ENCODE measurements at regions not wholly inside any gene's neighbourhood (a gene's known extent, or its start where the extent isn't known, plus 50 kb on each side); places are given as distances from the start of the nearest gene placed in this dataset.

DNA sequence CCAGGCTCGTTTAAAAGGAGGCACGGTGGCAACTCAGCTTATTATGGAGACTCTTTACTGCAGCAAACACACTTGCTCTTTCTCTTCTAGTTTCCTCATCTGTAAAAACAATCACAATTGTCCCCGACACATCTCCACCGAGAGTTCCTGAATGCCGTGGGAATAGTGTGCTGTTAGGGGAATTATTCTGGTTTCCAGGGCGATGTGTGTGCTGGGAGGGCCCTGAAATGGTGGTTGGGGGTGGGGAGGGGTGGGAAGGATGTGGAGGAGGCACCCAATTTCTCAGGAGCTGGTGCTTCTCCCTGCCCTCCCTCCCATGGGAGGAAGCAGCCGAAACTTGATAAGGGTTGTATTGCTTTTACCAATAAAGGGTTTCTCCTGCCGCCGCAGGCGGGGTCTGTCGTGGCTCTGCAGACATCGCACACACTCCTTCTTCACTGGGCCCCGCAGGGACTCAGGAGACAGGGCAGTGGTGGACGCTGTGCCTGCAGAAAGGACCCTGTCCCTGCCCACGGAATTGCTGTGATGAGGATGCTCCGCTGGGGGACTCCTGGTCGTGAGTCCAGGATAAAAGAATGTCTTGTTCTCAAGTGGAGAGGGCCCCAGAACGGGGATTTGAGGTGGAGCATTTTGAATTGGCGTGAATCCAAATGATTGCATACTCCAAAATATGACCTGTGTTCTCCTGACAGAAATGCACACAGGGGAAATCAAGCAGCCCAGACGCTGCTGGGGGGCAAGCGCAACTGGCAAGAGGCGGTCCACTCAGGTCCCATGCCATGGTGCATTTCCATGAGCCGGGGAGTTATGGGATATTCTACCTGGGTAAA lies 119.2 kb downstream of the ACKR3 start:
- 0% methylated on average over 20 of the region's 23 CpGs for WGBS (ENCODE audit: insufficient coverage, low coverage, missing lambda C conversion rate)
- Histone ChIP-seq H3K4me3 (no peak overlapping the region), H3K9me1 (ENCODE audit: control insufficient read depth, insufficient read depth, low read length) (no peaks in the 10 kb centered on the region), H3K9ac (ENCODE audit: insufficient read depth in 1 of 2, low read depth in 2 of 2, low read length in 2 of 2) (no peak overlapping the region), H3K4me1 (replicated peaks in 1 of 2; ENCODE audit: control insufficient read depth in 2 of 2, insufficient read depth in 2 of 2, low read length in 2 of 2) (no peaks in the 10 kb centered on the region), H3K27me3 (ENCODE audit: control insufficient read depth in 2 of 2, insufficient read depth in 2 of 2, low read length in 2 of 2) (peaks cover 0 to 8% of the 10 kb centered on the region in 2 experiments; a peak in 2 of 5 replicates), H3K79me2 (ENCODE audit: control insufficient read depth, insufficient read depth, low read length) (no peaks in the 10 kb centered on the region), H3K4me2 (ENCODE audit: insufficient read depth, low read length) (no peak overlapping the region), H4K20me1 (replicated peaks; ENCODE audit: control insufficient read depth, insufficient read depth, low read length) (no peaks in the 10 kb centered on the region; the same call in 1 of the 2 replicates), H2AFZ (ENCODE audit: low read depth, low read length) (no peak overlapping the region), H3K9me3 (replicated peaks; ENCODE audit: control insufficient read depth, insufficient read depth, low read depth, low read length) (no peaks in the 10 kb centered on the region), H3K36me3 (ENCODE audit: control insufficient read depth, insufficient read depth, low read length) (no peaks in the 10 kb centered on the region), H3K27ac (ENCODE audit: extremely low read depth, low read depth, low read length) (no peak overlapping the region)
- ATAC-seq, result no peak
- no peak for DNase-seq (ENCODE audit: extremely low read depth in 1 of 4, low spot score in 3 of 4)
- intact Hi-C loops (cut with micrococcal nuclease) (no loop called here), in situ Hi-C loops (cut with MboI) (no loop called here)
- ChIA-PET CTCF (ENCODE audit: low intra/inter-chr PET ratio) (no interaction called here), POLR2A (no interaction called here)
- BruUV-seq (replicated peaks), result no TSS peak
- no peak for FAIRE-seq
- TF ChIP-seq NFIX (CRISPR knock-in tag; IDR thresholded peaks at IDR 0.05; ENCODE audit: low read depth) (no peak), NCOA2 (IDR thresholded peaks at IDR 0.05; ENCODE audit: partially characterized antibody in 2 of 2) (no peak), ZNF79 (CRISPR knock-in tag; IDR thresholded peaks at IDR 0.05; ENCODE audit: low read depth) (no peak), TCF7L2 (IDR thresholded peaks at IDR 0.05; ENCODE audit: low read depth, low read length) (no peak), MECOM (CRISPR knock-in tag; IDR thresholded peaks at IDR 0.05) (no peak), RFX7 (CRISPR knock-in tag; IDR thresholded peaks at IDR 0.05) (no peak), DIDO1 (tag; IDR thresholded peaks at IDR 0.05; ENCODE audit: low read depth) (no peak), BRF1 (IDR thresholded peaks at IDR 0.05; ENCODE audit: borderline replicate concordance, extremely low read depth, insufficient read length) (no peak), PRMT5 (CRISPR knock-in tag; IDR thresholded peaks at IDR 0.05) (no peak), STAT5A (IDR thresholded peaks at IDR 0.05; ENCODE audit: borderline replicate concordance, low read length) (no peak), CHCHD3 (CRISPR knock-in tag; IDR thresholded peaks at IDR 0.05) (no peak), ZNF174 (CRISPR knock-in tag; IDR thresholded peaks at IDR 0.05) (no peak)
- TF ChIP-seq, protein P1, sequence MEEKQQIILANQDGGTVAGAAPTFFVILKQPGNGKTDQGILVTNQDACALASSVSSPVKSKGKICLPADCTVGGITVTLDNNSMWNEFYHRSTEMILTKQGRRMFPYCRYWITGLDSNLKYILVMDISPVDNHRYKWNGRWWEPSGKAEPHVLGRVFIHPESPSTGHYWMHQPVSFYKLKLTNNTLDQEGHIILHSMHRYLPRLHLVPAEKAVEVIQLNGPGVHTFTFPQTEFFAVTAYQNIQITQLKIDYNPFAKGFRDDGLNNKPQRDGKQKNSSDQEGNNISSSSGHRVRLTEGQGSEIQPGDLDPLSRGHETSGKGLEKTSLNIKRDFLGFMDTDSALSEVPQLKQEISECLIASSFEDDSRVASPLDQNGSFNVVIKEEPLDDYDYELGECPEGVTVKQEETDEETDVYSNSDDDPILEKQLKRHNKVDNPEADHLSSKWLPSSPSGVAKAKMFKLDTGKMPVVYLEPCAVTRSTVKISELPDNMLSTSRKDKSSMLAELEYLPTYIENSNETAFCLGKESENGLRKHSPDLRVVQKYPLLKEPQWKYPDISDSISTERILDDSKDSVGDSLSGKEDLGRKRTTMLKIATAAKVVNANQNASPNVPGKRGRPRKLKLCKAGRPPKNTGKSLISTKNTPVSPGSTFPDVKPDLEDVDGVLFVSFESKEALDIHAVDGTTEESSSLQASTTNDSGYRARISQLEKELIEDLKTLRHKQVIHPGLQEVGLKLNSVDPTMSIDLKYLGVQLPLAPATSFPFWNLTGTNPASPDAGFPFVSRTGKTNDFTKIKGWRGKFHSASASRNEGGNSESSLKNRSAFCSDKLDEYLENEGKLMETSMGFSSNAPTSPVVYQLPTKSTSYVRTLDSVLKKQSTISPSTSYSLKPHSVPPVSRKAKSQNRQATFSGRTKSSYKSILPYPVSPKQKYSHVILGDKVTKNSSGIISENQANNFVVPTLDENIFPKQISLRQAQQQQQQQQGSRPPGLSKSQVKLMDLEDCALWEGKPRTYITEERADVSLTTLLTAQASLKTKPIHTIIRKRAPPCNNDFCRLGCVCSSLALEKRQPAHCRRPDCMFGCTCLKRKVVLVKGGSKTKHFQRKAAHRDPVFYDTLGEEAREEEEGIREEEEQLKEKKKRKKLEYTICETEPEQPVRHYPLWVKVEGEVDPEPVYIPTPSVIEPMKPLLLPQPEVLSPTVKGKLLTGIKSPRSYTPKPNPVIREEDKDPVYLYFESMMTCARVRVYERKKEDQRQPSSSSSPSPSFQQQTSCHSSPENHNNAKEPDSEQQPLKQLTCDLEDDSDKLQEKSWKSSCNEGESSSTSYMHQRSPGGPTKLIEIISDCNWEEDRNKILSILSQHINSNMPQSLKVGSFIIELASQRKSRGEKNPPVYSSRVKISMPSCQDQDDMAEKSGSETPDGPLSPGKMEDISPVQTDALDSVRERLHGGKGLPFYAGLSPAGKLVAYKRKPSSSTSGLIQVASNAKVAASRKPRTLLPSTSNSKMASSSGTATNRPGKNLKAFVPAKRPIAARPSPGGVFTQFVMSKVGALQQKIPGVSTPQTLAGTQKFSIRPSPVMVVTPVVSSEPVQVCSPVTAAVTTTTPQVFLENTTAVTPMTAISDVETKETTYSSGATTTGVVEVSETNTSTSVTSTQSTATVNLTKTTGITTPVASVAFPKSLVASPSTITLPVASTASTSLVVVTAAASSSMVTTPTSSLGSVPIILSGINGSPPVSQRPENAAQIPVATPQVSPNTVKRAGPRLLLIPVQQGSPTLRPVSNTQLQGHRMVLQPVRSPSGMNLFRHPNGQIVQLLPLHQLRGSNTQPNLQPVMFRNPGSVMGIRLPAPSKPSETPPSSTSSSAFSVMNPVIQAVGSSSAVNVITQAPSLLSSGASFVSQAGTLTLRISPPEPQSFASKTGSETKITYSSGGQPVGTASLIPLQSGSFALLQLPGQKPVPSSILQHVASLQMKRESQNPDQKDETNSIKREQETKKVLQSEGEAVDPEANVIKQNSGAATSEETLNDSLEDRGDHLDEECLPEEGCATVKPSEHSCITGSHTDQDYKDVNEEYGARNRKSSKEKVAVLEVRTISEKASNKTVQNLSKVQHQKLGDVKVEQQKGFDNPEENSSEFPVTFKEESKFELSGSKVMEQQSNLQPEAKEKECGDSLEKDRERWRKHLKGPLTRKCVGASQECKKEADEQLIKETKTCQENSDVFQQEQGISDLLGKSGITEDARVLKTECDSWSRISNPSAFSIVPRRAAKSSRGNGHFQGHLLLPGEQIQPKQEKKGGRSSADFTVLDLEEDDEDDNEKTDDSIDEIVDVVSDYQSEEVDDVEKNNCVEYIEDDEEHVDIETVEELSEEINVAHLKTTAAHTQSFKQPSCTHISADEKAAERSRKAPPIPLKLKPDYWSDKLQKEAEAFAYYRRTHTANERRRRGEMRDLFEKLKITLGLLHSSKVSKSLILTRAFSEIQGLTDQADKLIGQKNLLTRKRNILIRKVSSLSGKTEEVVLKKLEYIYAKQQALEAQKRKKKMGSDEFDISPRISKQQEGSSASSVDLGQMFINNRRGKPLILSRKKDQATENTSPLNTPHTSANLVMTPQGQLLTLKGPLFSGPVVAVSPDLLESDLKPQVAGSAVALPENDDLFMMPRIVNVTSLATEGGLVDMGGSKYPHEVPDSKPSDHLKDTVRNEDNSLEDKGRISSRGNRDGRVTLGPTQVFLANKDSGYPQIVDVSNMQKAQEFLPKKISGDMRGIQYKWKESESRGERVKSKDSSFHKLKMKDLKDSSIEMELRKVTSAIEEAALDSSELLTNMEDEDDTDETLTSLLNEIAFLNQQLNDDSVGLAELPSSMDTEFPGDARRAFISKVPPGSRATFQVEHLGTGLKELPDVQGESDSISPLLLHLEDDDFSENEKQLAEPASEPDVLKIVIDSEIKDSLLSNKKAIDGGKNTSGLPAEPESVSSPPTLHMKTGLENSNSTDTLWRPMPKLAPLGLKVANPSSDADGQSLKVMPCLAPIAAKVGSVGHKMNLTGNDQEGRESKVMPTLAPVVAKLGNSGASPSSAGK (IDR thresholded peaks at IDR 0.05), result no peak

All from K562 (cell line).